ENCODE measurements at regions not wholly inside any gene's neighbourhood (a gene's known extent, or its start where the extent isn't known, plus 50 kb on each side); places are given as distances from the start of the nearest gene placed in this dataset.

- TF ChIP-seq USF2 (IDR thresholded peaks at IDR 0.05; ENCODE audit: low read length) (no peak), MAFK (IDR thresholded peaks at IDR 0.05; ENCODE audit: low read depth, low read length) (no peak), RXRA (IDR thresholded peaks at IDR 0.05; ENCODE audit: insufficient read depth, low read depth, low read length) (no peak), SIN3A (conservative IDR thresholded peaks at IDR 0.05 in 1 of 2, IDR thresholded peaks at IDR 0.05 in 1 of 2; ENCODE audit: low read depth in 1 of 2, low read length in 2 of 2) (no peak)
- Histone ChIP-seq H2BK5ac (ENCODE audit: low read depth, low read length) (no peak overlapping the region), H3K4ac (replicated peaks; ENCODE audit: insufficient read length, low read depth, low read length) (no peak overlapping the region), H4K91ac (replicated peaks; ENCODE audit: insufficient read length, low read length) (no peak overlapping the region), H3K4me3 (ENCODE audit: extremely low read depth in 1 of 4, insufficient read depth in 2 of 4, low read depth in 3 of 4, low read length in 4 of 4) (no peak overlapping the region), H3K4me2 (ENCODE audit: insufficient read depth in 1 of 2, low read depth in 2 of 2, low read length in 2 of 2) (no peak overlapping the region), H4K8ac (ENCODE audit: extremely low read depth, insufficient read depth, low read length) (no peak overlapping the region), H3K14ac (ENCODE audit: insufficient read length) (no peak overlapping the region), H3K23me2 (ENCODE audit: low read depth, low read length) (no peaks in the 10 kb centered on the region), H2BK120ac (replicated peaks; ENCODE audit: low read depth, low read length) (no peak overlapping the region), H3K9me3 (ENCODE audit: insufficient read depth in 2 of 2, low read depth in 1 of 2, low read length in 1 of 2) (no peaks in the 10 kb centered on the region), H3K27me3 (replicated peaks in 1 of 4; ENCODE audit: control insufficient read depth in 3 of 4, extremely low read depth in 1 of 4, insufficient read depth in 3 of 4, low read length in 3 of 4) (no peaks in the 10 kb centered on the region), H3K79me2 (ENCODE audit: control insufficient read depth in 1 of 2, insufficient read depth in 2 of 2, low read length in 2 of 2) (no peaks in the 10 kb centered on the region), H2BK12ac (ENCODE audit: low read depth, low read length) (no peak overlapping the region), H3K9ac (replicated peaks in 1 of 4; ENCODE audit: extremely low read depth in 1 of 4, low read depth in 3 of 4, low read length in 3 of 4) (no peak overlapping the region), H4K5ac (ENCODE audit: insufficient read length, low read depth, low read length) (no peak overlapping the region), H3K79me1 (ENCODE audit: low read depth, low read length) (no peaks in the 10 kb centered on the region), H3K18ac (ENCODE audit: extremely low read depth, low read length) (no peak overlapping the region), H4K20me1 (replicated peaks in 1 of 2; ENCODE audit: control insufficient read depth in 1 of 2, insufficient read depth in 2 of 2, low read length in 2 of 2) (no peaks in the 10 kb centered on the region), H2BK20ac (ENCODE audit: low read length) (no peak overlapping the region), H3K27ac (ENCODE audit: low read depth, low read length) (no peak overlapping the region), H2AFZ (ENCODE audit: low read length) (no peak overlapping the region), H3K23ac (ENCODE audit: insufficient read length) (no peak overlapping the region), H2BK15ac (ENCODE audit: low read length) (no peak overlapping the region), H3K4me1 (replicated peaks in 1 of 4; ENCODE audit: control insufficient read depth in 3 of 4, insufficient read depth in 4 of 4, low read length in 3 of 4) (no peaks in the 10 kb centered on the region), H3K56ac (replicated peaks; ENCODE audit: insufficient read length, low read depth, low read length) (no peak overlapping the region), H2AK5ac (ENCODE audit: low read depth, low read length) (no peak overlapping the region), H3K36me3 (ENCODE audit: control insufficient read depth in 2 of 4, insufficient read depth in 4 of 4, low read length in 3 of 4) (no peaks in the 10 kb centered on the region)
- DNase-seq (ENCODE audit: low read depth in 1 of 2, low spot score in 2 of 2) (no peak), FAIRE-seq (no peak)
- POLR2A ChIA-PET (ENCODE audit: partially characterized antibody), result no interaction called here
- CTCF ChIA-PET (ENCODE audit: partially characterized antibody), result interaction anchor here (0.6 kb wide), 3 partner anchors 196 to 696 kb away, joined by 3 read pairs; no protein-coding TSS in a partner anchor
- WGBS, 2 experiments (ENCODE audit: extremely low coverage in 1 of 2, insufficient coverage in 1 of 2, insufficient read length in 1 of 2, insufficient replicate concordance in 2 of 2, low coverage in 1 of 2, low lambda C conversion rate in 2 of 2, missing lambda C conversion rate in 1 of 2), result 100% methylated on average over 2 of the region's 2 CpGs; no CpG with 5 or more reads in 1 of the 2 experiments
Observed at GRCh38 chr7:53771701-53772100, 736.3 kb downstream of the POM121L12 start.

Data from H1 (cell line).